Heart right ventricle (tissue), 16 donors: ENCODE measurements at regions not wholly inside any gene's neighbourhood (a gene's known extent, or its start where the extent isn't known, plus 50 kb on each side); places are given as distances from the start of the nearest gene placed in this dataset.

Experiments used
- ATAC-seq, 8 donors: fragments of 200-7000 bp; cut with Tn5 transposase; one replicate each; pipeline ENCODE4 v1.9.1; 2020; ENCODE audit warnings: mild to moderate bottlenecking in 8 of 8, moderate library complexity in 8 of 8, moderate number of reproducible peaks in 1 of 8
- DNase-seq, 2 donors: peaks; one replicate each; pipeline ENCODE4 v3.0.0-alpha.2; 2020
- H3K27ac ChIP-seq, 10 donors: fragments of 200-600 bp; sonication (generic) in 2 of 10; one replicate each; pipeline versions ENCODE4 v1.5.0 to v1.8.0; 2020 to 2022; ENCODE audit warnings: mild to moderate bottlenecking in 3 of 10
- H3K27me3 ChIP-seq, 7 donors: fragments of 200-600 bp; one replicate each; pipeline ENCODE4 v1.8.0; 2021 to 2022; ENCODE audit warnings: mild to moderate bottlenecking in 2 of 7
- H3K36me3 ChIP-seq, 9 donors: fragments of 200-600 bp; sonication (generic) in 1 of 9; one replicate each; pipeline versions ENCODE4 v1.5.0 to v1.8.0; 2020 to 2022; ENCODE audit warnings: mild to moderate bottlenecking in 2 of 9
- H3K4me1 ChIP-seq, 9 donors: fragments of 200-600 bp; sonication (generic) in 1 of 9; one replicate each; pipeline versions ENCODE4 v1.5.0 to v1.8.0; 2020 to 2022; ENCODE audit warnings: mild to moderate bottlenecking in 4 of 9
- H3K4me3 ChIP-seq, 10 donors: fragments of 200-600 bp; sonication (generic) in 2 of 10; one replicate each; pipeline versions ENCODE4 v1.5.0 to v1.8.0; 2020 to 2022; ENCODE audit warnings: mild to moderate bottlenecking in 7 of 10, moderate library complexity in 2 of 10
- H3K9me3 ChIP-seq, 11 donors: fragments of 200-600 bp in 10 of 11; sonication (generic) in 2 of 11; one replicate each; pipeline versions ENCODE4 v1.5.0 to v1.8.0; 2013 to 2022; ENCODE audit warnings: mild to moderate bottlenecking in 2 of 11, control low read depth in 1 of 11, moderate library complexity in 1 of 11
- CTCF ChIP-seq, 9 donors: fragments of 200-600 bp; sonication (generic) in 2 of 9; IDR thresholded peaks; one replicate each; pipeline versions ENCODE4 v1.5.0 to v1.8.0; 2021 to 2022; ENCODE audit warnings: antibody characterized with exemption in 9 of 9, mild to moderate bottlenecking in 5 of 9, moderate library complexity in 1 of 9
- WGBS, 2 donors: extraction: QIAGEN DNeasy Blood & Tissue Kit; methylation state at CpG; one replicate each; pipeline ENCODE4 v1.1.7; 2013; ENCODE audit warnings: inconsistent platforms in 1 of 2; 5-methylcytosine and 5-hydroxymethylcytosine counted together
- intact Hi-C, 10 donors: fragments of 100-400 bp; cut with DNase I; formaldehyde crosslinking; loops; one replicate each; pipeline versions ENCODE4 v1.11.1 to v1.14.2; 2022
- donor health status: Arrhythmogenic right ventricular cardiomyopathy.
- donor health status: ischemic (EF 13 %, LVEDD 7.1; RV severe dilation, severe dysfunction).
- donor health status: healthy with polysubstance abuse.
- donor health status: DM: no; HTN: yes; CAD: no.
- donor health status: DM: no; HTN: no; CAD: no.
- donor health status: ischemic (EF 25% LVEDD 6.9; RV normal size, moderate dysfunction).
- donor health status: ischemic (EF 25% LVEDD 5.7; RV mildly dilated, moderate dysfunction).
- donor health status: healthy.
- donor health status: DM: yes; HTN: yes; CAD: no.
- donor health status: Ischemic cardiomyopathy.
- donor health status: ischemic (EF 35%, LVEDD 5.7; RV mildly dilated, moderate dysfunction).
- donor health status: nonischemic (EF 11% LVEDD 7.7; RV severe dilation, severe dysfunction).
- donor health status: DM: yes; HTN: yes; CAD: no.
- donor health status: PGD.
- donor health status: ischemic (EF 29% LVEDD 5.4; RV normal size, mild dysfunction).
- donor health status: nonischemic (EF 23%, LVEDD 6.1; RV moderate dilation, normal function).

- Histone ChIP-seq H3K4me1 (no peaks in the 10 kb centered on the region), H3K27ac (no peak overlapping the region), H3K27me3 (peaks cover 0 to 10% (median 0%) of the 10 kb centered on the region in 7 donors), H3K36me3 (no peaks in the 10 kb centered on the region), H3K9me3 (no peaks in the 10 kb centered on the region), H3K4me3 (no peak overlapping the region)
- no peak for TF ChIP-seq CTCF (IDR thresholded peaks at IDR 0.05)
- intact Hi-C loops, result no loop called here
- no peak for ATAC-seq
- WGBS, 2 donors, result 87 to 89% methylated on average over 5 of the region's 5 CpGs
- no peak for DNase-seq
Measured at GRCh38 chr20:40813029-40813431, 124.0 kb upstream of the MAFB start.

- WGBS, 2 donors, result 68 to 72% methylated on average over 13 of the region's 13 CpGs
- Histone ChIP-seq H3K4me3 (no peak overlapping the region), H3K4me1 (no peaks in the 10 kb centered on the region), H3K36me3 (no peaks in the 10 kb centered on the region), H3K27me3 (peaks cover 0 to 5% (median 0%) of the 10 kb centered on the region in 7 donors), H3K27ac (no peak overlapping the region), H3K9me3 (no peaks in the 10 kb centered on the region)
- ATAC-seq (no peak), DNase-seq (no peak)
- intact Hi-C loops, result no loop called here
- no peak for TF ChIP-seq CTCF (IDR thresholded peaks at IDR 0.05)
Measured at GRCh38 chr20:40813708-40814630, 124.9 kb upstream of the MAFB start.

GRCh38 chr20:40814631-40814960 lies 125.6 kb upstream of the MAFB start:
- DNase-seq, result no peak
- WGBS, 2 donors, result 73 to 78% methylated on average over 2 of the region's 2 CpGs
- ATAC-seq, result no peak
- no peak overlapping the region for H3K4me3 ChIP-seq
- peaks cover 0 to 3% (median 0%) of the 10 kb centered on the region in 7 donors for H3K27me3 ChIP-seq
- H3K27ac ChIP-seq, result no peak overlapping the region
- H3K4me1 ChIP-seq, result no peaks in the 10 kb centered on the region
- no peak for TF ChIP-seq CTCF (IDR thresholded peaks at IDR 0.05)
- H3K9me3 ChIP-seq, result no peaks in the 10 kb centered on the region
- no peaks in the 10 kb centered on the region for H3K36me3 ChIP-seq
- intact Hi-C loops, result no loop called here

- Histone ChIP-seq H3K27me3 (peaks cover 0 to 3% (median 0%) of the 10 kb centered on the region in 7 donors), H3K4me1 (no peaks in the 10 kb centered on the region), H3K27ac (no peak overlapping the region), H3K9me3 (no peaks in the 10 kb centered on the region), H3K4me3 (no peak overlapping the region), H3K36me3 (no peaks in the 10 kb centered on the region)
- no peak for TF ChIP-seq CTCF (IDR thresholded peaks at IDR 0.05)
- ATAC-seq, result no peak
- intact Hi-C loops, result no loop called here
- DNase-seq, result no peak
- WGBS, 2 donors, result 88 to 91% methylated on average over 9 of the region's 9 CpGs
Measured at GRCh38 chr20:40815156-40816038, 126.4 kb upstream of the MAFB start.
